ENCODE measurements at regions not wholly inside any gene's neighbourhood (a gene's known extent, or its start where the extent isn't known, plus 50 kb on each side); places are given as distances from the start of the nearest gene placed in this dataset.

- no peak for DNase-seq (ENCODE audit: low spot score)
These were observed 451.4 kb upstream of the C9orf72 start for GRCh38 chr9:28024676-28025075.

- no peak for DNase-seq (ENCODE audit: low spot score)
These were observed 451.9 kb upstream of the C9orf72 start for GRCh38 chr9:28025186-28025585.

DNA sequence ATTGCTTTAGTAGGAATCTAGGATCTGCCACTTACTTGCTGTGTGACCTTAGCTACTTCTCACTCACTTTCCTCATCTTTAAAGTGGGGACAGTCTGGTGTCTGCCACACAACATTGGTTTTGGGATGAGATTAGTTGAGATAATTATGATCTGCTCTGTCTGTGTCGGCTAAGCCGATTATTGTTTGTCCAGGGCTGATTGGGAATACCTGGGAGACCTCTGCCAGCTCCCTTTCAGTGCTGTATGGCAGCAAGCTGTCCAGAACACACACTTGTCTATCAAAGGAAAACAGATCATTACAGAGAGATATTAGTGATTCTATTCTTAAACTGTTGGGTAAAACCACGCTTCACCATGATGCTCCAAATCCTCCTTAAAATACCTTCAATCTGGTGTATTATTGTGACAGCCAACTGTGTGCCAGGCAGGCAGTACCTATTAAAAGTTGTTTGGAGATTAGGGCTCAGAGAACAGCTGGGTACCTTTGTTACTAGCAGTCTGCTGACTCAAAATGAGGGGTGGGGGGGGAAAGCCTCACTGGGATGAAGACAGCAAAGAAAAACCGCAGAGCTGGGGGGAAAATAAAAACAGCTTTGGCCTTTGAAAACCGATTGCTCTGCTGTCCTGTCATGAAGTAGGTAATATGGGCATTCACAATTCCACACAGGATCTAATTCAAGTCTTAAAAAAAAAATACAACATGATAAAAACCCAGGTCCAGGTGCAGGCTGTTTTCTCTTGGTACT, 458.4 kb upstream of the C9orf72 start:
- peak; percentile 51 for DNase-seq (ENCODE audit: low spot score)

DNA sequence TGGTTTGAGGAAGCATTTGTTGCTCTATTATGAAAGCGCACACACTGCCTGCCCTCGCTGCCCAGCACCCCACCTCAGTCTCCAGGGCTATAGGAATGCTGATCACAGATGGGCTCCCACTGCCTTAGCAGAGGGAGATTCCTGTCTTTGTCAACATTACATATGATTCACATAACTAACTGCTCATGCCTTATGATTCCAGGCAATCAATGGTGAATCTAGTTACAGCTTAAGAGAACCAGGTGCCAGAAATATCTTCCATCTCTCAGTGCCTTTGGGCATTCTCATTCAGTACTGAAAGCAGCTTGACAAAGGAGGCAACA, 458.9 kb upstream of the C9orf72 start:
- no peak for DNase-seq (ENCODE audit: low spot score)

GRCh38 chr9:28034242-28034641, 461.0 kb upstream of the C9orf72 start:
- DNase-seq (ENCODE audit: low spot score), result no peak

DNA sequence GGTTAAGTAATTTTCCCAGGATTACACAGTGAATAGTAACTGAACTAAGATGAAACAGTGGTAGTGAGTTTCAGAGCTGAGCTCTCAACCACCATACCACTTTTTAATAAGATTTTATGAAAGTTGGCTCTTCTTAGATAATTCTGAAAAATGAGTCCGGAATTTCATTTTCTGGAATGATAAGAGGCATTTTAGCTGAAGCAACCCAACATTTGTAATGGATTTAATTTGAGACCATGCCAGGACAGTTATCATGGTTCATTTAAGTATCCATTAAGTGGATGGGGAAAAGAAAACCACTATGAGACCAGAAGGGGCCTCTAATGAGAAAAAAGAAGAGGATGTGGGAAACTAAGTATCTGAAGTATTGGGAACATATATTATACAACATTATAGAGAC, 464.7 kb upstream of the C9orf72 start:
- no peak for DNase-seq (ENCODE audit: low spot score)

- DNase-seq (ENCODE audit: low spot score), result no peak
These were observed 471.8 kb upstream of the C9orf72 start for GRCh38 chr9:28045051-28045450.

DNA sequence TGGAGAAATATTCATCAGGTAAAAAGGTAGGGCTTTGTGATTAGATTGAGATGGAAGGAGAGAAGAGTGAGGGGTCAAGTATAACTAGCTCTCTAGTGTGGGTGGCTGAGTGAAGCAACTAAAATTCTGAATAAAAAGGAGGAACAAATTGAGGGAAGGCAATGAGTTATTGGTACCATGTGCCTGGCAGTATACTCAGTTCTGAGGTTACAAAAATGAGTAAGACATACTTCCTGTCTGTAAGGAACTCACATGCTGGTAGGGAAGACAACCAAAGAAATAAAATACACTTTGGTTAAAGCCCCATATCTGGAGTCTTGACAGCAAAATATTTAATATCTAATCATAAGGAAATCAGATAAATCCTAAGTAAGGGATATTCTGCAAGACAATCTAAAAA, 476.8 kb upstream of the C9orf72 start:
- DNase-seq (ENCODE audit: low spot score), result no peak

- no peak for DNase-seq (ENCODE audit: low spot score)
These were observed 477.7 kb upstream of the C9orf72 start for GRCh38 chr9:28050941-28051340.

GRCh38 chr9:28051559-28052503, 478.6 kb upstream of the C9orf72 start:
- DNase-seq (ENCODE audit: low spot score), result no peak

DNA sequence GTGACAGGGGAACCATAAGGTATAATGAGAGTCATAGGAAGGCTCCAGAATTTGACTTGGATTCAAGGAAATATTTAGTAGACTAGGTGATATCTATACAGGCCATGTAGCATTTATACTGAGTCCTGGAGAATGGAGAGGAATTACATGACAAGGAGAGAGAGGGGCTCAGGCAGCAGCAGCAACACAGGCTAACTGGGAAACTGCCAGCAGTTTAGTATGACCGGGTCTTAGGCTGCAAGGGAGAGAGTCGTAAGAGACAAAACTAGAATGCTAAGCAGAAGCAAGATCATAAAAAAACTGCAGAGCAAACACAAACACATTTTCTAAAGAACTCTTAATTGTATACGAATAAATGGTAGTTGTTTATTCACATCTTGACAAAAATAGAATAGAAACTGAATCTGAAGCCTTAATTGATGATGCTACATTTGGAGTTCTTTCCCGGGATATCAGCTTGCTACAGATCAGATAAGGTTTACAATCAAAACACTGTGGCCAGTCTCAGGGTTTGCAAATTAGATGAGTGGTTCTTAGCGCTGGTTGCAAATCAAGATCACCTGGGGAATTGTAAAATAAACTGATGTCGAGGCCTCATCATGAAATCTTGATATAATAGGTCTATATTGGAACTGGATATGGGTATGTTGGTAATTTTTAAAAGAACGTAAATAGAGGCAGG, 480.0 kb upstream of the C9orf72 start:
- DNase-seq (ENCODE audit: low spot score), result no peak

DNA sequence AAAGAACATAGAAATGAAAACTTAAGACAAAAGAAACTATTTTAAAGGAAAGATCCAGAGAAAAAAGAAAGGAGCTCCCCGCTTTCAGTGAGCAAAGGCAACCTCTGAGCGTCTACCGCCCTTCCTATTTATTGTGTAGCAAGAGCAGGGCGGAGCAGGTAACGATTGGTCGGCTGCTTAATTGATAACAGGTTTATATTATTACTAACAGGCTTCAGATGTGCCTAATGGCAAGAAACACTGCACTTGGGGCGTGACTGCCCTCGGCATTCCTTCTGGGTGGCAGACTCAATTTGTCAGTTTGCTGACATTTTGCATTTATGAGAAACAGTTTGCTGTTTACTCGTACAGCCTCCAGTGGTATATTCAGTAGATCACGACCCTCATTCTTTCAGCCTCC, 482.7 kb upstream of the C9orf72 start:
- no peak for DNase-seq (ENCODE audit: low spot score)

DNA sequence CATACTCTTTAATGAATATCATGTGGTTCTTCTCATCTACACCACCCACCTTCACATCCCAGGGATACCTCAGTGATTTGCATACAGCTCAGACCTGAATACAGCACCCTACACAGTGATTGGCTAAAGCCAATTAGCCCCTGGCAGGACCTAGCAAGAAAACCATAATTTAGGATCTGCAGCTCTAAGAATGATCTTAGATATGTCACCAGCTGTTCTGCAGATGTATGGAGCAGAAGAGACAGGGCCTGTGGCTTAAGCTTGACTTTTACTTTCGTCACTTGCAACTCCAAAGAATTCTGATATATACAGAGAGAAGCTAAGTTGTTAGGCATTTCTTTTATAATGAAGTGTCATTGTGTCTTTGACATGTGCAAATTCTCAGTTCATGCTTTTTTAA, 483.2 kb upstream of the C9orf72 start:
- no peak for DNase-seq (ENCODE audit: low spot score)

DNA sequence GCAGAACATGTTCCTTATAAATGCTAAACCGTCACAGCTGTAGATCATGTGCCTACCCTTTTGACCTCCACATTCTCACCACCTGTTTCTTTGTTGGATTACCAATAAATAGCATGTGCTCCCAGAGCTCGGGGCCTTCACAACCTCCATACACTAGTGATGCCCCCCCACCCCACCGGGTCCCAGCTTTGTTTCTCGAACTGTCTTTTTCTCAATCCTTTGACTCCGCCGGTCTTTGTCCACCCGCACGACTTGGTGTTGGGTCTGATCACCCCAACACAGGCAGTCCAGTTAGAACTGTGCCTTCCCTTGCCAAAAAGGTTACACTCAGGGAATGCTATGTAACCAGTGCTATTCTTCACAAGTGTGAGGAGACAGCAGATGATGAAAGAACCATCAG, 485.9 kb upstream of the C9orf72 start:
- DNase-seq (ENCODE audit: low spot score), result no peak

DNA sequence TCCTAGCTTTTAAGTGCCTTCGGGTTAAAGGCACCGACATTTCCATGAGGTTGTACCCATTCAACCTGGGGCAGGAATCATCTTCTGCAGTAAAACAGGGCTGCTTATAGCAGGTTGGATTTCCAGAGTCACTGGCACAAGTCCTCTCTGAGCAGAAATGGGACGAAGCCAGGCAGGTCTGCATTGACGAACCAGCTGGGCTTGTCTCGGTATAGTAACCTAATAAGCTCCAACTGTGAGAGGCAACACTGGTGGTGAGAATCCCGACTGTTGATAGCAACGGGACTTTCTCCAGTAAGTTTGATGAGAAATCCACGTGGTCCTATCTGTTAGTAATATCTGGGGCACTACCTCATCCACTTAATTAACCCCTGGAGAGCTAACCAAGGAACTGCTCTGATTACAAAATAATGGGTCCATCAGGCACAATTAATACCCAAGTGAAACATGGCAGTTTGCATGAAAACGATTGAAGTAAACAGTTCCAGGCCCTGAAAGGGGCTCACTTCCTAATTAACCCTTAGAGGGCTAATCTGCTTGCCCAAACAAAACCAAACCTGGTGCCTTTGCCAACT, 491.0 kb upstream of the C9orf72 start:
- no peak for DNase-seq (ENCODE audit: low spot score)

DNA sequence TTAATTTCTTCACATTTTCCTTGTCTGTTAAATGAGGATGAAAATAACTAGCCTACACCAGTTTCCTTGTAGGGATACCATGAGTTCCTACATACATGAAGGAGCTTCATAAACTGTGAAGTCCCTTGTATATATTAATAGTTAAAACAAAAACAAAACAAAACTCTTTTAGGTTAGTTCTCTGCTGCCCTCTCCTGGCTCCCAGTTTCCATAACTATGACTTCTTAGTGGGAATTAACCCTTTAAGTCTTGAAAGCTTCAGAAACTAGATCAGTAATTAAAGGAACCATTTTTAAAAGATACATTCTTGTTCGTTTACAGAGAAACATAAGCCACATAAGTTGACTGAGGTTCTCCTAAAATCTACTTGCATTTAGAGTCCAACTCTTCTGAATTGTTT, 500.0 kb upstream of the C9orf72 start:
- DNase-seq (ENCODE audit: low spot score), result no peak

DNA sequence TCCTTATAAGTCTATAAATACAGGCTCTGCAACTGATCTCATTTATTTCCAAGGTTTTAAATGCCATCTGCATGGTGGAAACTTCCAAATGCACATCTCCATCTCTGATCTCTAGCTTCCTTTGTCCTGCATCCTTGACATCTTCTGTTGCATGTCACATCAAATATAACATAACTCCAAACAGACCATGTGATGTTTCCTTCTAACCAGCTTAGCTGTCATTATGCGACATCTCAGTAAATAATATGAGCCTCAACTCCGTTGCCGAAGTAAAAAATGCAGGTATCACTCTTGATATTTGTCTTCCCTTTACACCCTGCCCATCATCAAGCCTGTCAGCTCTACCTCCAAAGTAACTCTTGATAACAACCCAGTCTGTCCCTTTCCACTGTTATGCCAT, 506.4 kb upstream of the C9orf72 start:
- DNase-seq (ENCODE audit: low spot score), result no peak

DNA sequence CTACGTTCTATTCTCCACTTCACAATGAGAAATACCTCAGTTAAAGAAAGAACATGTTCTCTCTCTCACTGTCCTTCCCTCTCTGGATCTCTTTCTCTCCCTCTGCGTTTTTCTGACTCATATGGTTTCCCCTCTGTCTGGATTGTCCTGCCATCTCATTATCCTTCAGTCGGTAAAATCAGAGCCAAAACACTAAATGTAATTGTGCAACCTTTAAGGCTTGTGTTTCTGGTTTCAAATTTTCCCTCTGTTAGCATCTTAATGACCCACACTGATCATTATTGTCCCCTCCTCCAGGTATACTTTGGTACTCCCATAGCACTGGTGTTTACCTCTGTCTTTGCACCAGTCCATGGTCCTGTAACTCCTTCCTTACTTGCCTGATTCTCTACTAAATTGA, 509.4 kb upstream of the C9orf72 start:
- DNase-seq (ENCODE audit: low spot score), result no peak

GRCh38 chr9:28086881-28087280, 513.6 kb upstream of the C9orf72 start:
- no peak for DNase-seq (ENCODE audit: low spot score)

DNA sequence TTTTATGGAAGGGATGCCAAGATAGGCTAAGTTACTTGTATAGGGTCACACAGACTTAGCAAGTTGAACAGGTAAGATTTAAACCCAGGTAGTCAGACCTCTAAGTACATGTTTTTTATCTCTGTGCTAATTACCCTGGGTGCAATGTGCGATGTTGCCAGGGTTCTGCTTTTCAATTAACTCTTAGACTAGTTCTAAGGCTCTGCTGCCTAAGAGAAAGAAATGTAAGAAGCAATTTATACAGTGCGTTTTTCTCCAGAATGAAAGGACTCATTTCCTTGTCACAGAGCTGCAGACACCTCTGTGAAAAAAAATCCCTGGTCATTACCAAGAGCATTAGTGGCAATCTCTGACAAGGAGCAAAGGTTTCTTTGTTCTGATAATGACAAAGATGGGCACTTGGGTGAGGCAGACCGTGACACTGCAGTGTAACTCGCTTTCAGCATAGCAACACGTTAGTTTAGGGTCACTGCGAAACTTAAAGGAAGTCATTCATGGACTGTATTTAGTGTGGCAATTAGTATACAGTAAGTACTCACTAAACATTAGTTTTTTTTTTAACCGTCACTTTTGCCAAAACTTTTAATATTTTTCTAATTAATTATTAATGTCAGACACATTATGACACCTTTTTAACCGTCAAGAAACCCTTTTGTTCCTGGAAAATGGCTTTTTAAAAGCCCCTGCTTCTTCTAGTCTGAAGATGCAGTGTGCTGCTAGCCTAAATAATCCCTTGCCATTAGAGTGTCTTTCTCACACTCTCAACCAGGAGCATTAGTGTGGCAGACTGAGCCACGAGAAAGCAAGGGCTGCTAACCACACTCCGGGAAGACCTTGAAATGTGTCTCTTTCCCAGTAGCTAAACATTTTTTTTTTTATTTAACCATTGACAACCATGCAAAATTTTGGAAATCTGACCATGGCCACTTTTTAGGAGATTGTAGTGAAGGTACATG, 520.0 kb upstream of the C9orf72 start:
- no peak for DNase-seq (ENCODE audit: low spot score)

- no peak for DNase-seq (ENCODE audit: low spot score)
These were observed 528.2 kb upstream of the C9orf72 start for GRCh38 chr9:28101509-28101908.
